Endothelial cell of umbilical vein (primary cell): ENCODE measurements at regions not wholly inside any gene's neighbourhood (a gene's known extent, or its start where the extent isn't known, plus 50 kb on each side); places are given as distances from the start of the nearest gene placed in this dataset.

ENCODE experiments used
- CTCF ChIP-seq, 2 donors: IDR thresholded peaks; 1 replicate in 1 of 2; 2 replicates in 1 of 2; pipeline ENCODE4 v1.5.1; 2011; ENCODE audit warnings: low read length in 2 of 2, mild to moderate bottlenecking in 2 of 2, moderate library complexity in 2 of 2, control low read depth in 1 of 2, inconsistent platforms in 1 of 2, low read depth in 1 of 2; ENCODE audit not compliant: insufficient read depth in 1 of 2; ENCODE audit errors: extremely low read depth in 1 of 2
- EZH2 ChIP-seq: IDR thresholded peaks from 2 replicates; pipeline ENCODE4 v1.6.1; 2012; ENCODE audit warnings: borderline replicate concordance, low read depth, mild to moderate bottlenecking, moderate library complexity, low read length, inconsistent platforms; ENCODE audit not compliant: severe bottlenecking
- FOS ChIP-seq: IDR thresholded peaks from 2 replicates; pipeline ENCODE4 v1.6.1; 2011; ENCODE audit warnings: mild to moderate bottlenecking, low read length, moderate library complexity, borderline replicate concordance; ENCODE audit not compliant: insufficient read depth
- GATA2 ChIP-seq: IDR thresholded peaks from 2 replicates; pipeline ENCODE4 v1.7.0; 2011; ENCODE audit warnings: low read depth, mild to moderate bottlenecking, moderate library complexity, mixed read lengths, low read length; ENCODE audit not compliant: insufficient read length, insufficient read depth
- JUN ChIP-seq: IDR thresholded peaks from 2 replicates; pipeline ENCODE4 v1.6.1; 2011; ENCODE audit warnings: borderline replicate concordance, low read depth; ENCODE audit not compliant: insufficient read length, insufficient read depth
- MAX ChIP-seq: IDR thresholded peaks from 2 replicates; pipeline ENCODE4 v1.6.1; 2011; ENCODE audit not compliant: insufficient read depth, insufficient read length
- MYC ChIP-seq: IDR thresholded peaks from one replicate; pipeline ENCODE4 v1.6.1; 2011; ENCODE audit warnings: mild to moderate bottlenecking, low read depth, low read length
- POLR2A ChIP-seq: IDR thresholded peaks from 2 replicates; pipeline ENCODE4 v1.6.1; 2012; ENCODE audit warnings: low read depth, mild to moderate bottlenecking, control low read depth, low read length
- POLR2AphosphoS5 ChIP-seq: IDR thresholded peaks from 2 replicates; pipeline ENCODE4 v1.6.1; 2012; ENCODE audit warnings: low read depth, mild to moderate bottlenecking, control low read depth, low read length, moderate library complexity; ENCODE audit not compliant: insufficient read depth

GRCh38 chr4:13721894-13722293 lies 94.4 kb upstream of the BOD1L1 start:
- TF ChIP-seq CTCF (IDR thresholded peaks at IDR 0.05; ENCODE audit: extremely low read depth in 1 of 2, insufficient read depth in 1 of 2, low read depth in 1 of 2, low read length in 2 of 2) (no peak), POLR2AphosphoS5 (no peak), EZH2 (no peak), POLR2A (no peak), MAX (no peak), JUN (no peak), GATA2 (no peak), MYC (no peak), FOS (no peak)
